Stomach smooth muscle (tissue), 2 donors: ENCODE measurements at regions not wholly inside any gene's neighbourhood (a gene's known extent, or its start where the extent isn't known, plus 50 kb on each side); places are given as distances from the start of the nearest gene placed in this dataset.

Experiments used
- H3K27ac ChIP-seq: one replicate; pipeline ENCODE4 v1.7.0; 2013; ENCODE audit warnings: mild to moderate bottlenecking, low read length, inconsistent platforms
- H3K27me3 ChIP-seq, 2 donors: one replicate each; pipeline ENCODE4 v1.7.0; 2013; ENCODE audit warnings: low read length in 2 of 2; ENCODE audit not compliant: insufficient read depth in 2 of 2, control insufficient read depth in 1 of 2
- H3K36me3 ChIP-seq, 2 donors: one replicate each; pipeline ENCODE4 v1.7.0; 2013; ENCODE audit warnings: low read length in 2 of 2; ENCODE audit not compliant: control insufficient read depth in 2 of 2, insufficient read depth in 2 of 2
- H3K4me1 ChIP-seq: one replicate; pipeline ENCODE4 v1.7.0; 2013; ENCODE audit warnings: low read length; ENCODE audit not compliant: control insufficient read depth, insufficient read depth
- H3K4me3 ChIP-seq, 2 donors: one replicate each; pipeline ENCODE4 v1.7.0; 2013; ENCODE audit warnings: low read length in 2 of 2
- H3K9ac ChIP-seq, 2 donors: one replicate each; pipeline ENCODE4 v1.7.0; 2013; ENCODE audit warnings: low read length in 2 of 2, mild to moderate bottlenecking in 1 of 2
- H3K9me3 ChIP-seq, 2 donors: one replicate each; pipeline ENCODE4 v1.7.0; 2013; ENCODE audit warnings: low read length in 2 of 2; ENCODE audit not compliant: control insufficient read depth in 2 of 2
- donor health status: healthy.
- donor health status: Pancreatic carcinoma.

GRCh38 chr5:114255260-114255659 is 106.6 kb upstream of the KCNN2 start:
- Histone ChIP-seq H3K27me3 (no peaks in the 10 kb centered on the region), H3K4me3 (no peak overlapping the region), H3K36me3 (no peaks in the 10 kb centered on the region), H3K4me1 (no peaks in the 10 kb centered on the region), H3K9me3 (no peaks in the 10 kb centered on the region), H3K27ac (no peak overlapping the region), H3K9ac (no peak overlapping the region)

GRCh38 chr5:114261989-114262388 is 99.9 kb upstream of the KCNN2 start:
- no peaks in the 10 kb centered on the region for H3K27me3 ChIP-seq
- H3K9me3 ChIP-seq = no peaks in the 10 kb centered on the region
- H3K4me1 ChIP-seq = no peaks in the 10 kb centered on the region
- H3K9ac ChIP-seq = no peak overlapping the region
- no peaks in the 10 kb centered on the region for H3K36me3 ChIP-seq
- H3K4me3 ChIP-seq = no peak overlapping the region
- no peak overlapping the region for H3K27ac ChIP-seq

DNA sequence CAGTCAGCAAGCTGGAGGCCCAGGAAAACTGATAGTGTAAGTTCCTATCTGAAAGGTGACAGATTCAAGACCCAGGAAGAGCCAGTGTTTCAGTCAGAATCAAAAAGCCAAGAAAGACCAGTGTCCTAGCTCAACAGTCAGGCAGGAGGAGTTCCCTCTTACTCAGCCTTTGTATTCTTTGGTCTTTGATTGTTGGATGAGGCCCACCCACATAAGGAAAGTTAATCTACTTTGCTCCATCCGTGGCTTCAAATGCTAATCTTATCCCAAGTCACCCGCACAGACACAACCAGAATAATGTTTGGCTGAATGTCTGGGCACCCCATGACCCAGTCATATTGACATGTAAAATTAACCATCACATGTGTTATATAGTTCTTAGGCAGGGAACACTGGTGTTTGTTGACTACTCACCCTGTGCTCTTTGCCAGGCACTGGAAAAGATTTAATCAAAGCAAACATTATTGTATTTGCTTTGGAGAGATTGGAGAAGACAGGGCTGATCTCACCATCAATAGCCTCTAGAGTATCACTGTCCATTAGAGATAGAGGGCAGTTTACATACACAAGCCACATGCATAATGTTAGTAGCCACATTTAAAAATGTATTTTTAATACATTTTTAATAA is 96.3 kb upstream of the KCNN2 start:
- no peak overlapping the region for H3K4me3 ChIP-seq
- no peak overlapping the region for H3K9ac ChIP-seq
- no peaks in the 10 kb centered on the region for H3K4me1 ChIP-seq
- no peaks in the 10 kb centered on the region for H3K36me3 ChIP-seq
- H3K9me3 ChIP-seq = no peaks in the 10 kb centered on the region
- H3K27ac ChIP-seq = no peak overlapping the region
- no peaks in the 10 kb centered on the region for H3K27me3 ChIP-seq

DNA sequence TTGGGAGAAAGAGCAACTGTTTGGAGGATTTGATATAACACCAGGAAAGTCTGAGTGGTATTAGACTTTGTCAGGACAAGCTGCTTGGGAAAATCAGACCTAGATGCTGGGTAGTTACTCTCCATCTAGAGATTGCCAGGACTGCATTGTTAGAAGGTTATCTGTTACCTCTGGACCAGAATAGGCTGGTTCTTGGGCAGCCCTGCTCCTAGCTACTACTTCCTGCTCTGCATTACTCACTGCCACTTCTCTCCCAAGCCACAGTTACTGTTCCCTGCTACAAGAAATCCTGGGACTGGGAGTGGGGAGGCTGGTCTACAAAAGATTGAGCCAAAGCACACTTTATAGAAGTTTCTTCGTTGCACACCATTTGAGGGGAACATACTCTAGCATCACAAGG is 95.5 kb upstream of the KCNN2 start:
- no peaks in the 10 kb centered on the region for H3K9me3 ChIP-seq
- no peak overlapping the region for H3K4me3 ChIP-seq
- H3K27ac ChIP-seq = no peak overlapping the region
- no peaks in the 10 kb centered on the region for H3K36me3 ChIP-seq
- no peak overlapping the region for H3K9ac ChIP-seq
- no peaks in the 10 kb centered on the region for H3K4me1 ChIP-seq
- no peaks in the 10 kb centered on the region for H3K27me3 ChIP-seq

GRCh38 chr5:114296191-114296590 is 65.7 kb upstream of the KCNN2 start:
- Histone ChIP-seq H3K4me1 (no peaks in the 10 kb centered on the region), H3K4me3 (no peak overlapping the region), H3K9me3 (no peaks in the 10 kb centered on the region), H3K27ac (no peak overlapping the region), H3K27me3 (no peaks in the 10 kb centered on the region), H3K9ac (no peak overlapping the region), H3K36me3 (no peaks in the 10 kb centered on the region)

DNA sequence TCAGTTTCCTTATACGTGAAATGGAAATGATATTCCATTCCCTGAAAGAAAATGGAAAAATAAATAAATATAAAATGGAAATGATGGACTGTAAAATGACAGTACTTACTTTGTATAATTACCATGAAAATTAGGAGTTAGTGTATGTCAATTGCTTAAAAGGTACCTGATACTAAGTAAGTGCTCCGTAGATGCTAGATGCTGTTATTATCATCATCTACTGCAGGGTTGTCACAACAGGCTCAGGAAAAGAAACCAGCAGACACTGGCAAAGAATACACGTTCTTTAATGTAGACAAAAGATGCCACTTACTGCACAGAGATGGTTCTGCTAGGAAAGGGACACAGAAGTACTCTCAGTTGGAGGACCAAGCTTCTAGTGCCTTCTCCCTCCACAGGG is 64.0 kb upstream of the KCNN2 start:
- H3K27ac ChIP-seq = no peak overlapping the region
- H3K27me3 ChIP-seq = no peaks in the 10 kb centered on the region
- no peaks in the 10 kb centered on the region for H3K4me1 ChIP-seq
- H3K4me3 ChIP-seq = no peak overlapping the region
- H3K36me3 ChIP-seq = no peaks in the 10 kb centered on the region
- H3K9ac ChIP-seq = no peak overlapping the region
- H3K9me3 ChIP-seq = no peaks in the 10 kb centered on the region

GRCh38 chr5:114305402-114306207 is 56.3 kb upstream of the KCNN2 start:
- Histone ChIP-seq H3K36me3 (no peaks in the 10 kb centered on the region), H3K27me3 (no peaks in the 10 kb centered on the region), H3K9ac (no peak overlapping the region), H3K27ac (no peak overlapping the region), H3K9me3 (no peaks in the 10 kb centered on the region), H3K4me1 (no peaks in the 10 kb centered on the region), H3K4me3 (no peak overlapping the region)

- Histone ChIP-seq H3K27me3 (no peaks in the 10 kb centered on the region), H3K27ac (no peak overlapping the region), H3K36me3 (no peaks in the 10 kb centered on the region), H3K4me3 (no peak overlapping the region), H3K9me3 (no peaks in the 10 kb centered on the region), H3K9ac (no peak overlapping the region), H3K4me1 (no peaks in the 10 kb centered on the region)
These were observed 53.9 kb upstream of the KCNN2 start for GRCh38 chr5:114308017-114308416.

DNA sequence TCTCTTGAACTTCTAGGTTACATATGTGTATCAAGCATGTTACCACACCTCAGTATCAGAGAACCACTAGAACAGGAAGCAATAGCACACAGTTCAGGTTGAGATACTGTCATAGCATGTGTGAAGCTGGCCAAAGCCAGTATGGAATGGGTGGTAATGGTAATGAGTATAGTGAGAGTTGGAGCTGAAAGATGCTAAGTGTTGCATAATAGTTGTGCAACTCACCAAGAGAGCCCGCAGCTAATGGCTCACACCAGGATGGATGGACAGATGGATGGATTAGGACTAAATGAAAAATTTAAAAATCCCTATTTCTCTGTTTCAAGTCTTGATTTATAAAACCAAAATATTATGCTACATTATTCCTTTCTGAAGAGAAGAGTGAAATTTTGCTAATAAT is 53.4 kb upstream of the KCNN2 start:
- H3K9ac ChIP-seq = no peak overlapping the region
- H3K27me3 ChIP-seq = no peaks in the 10 kb centered on the region
- no peaks in the 10 kb centered on the region for H3K36me3 ChIP-seq
- no peak overlapping the region for H3K27ac ChIP-seq
- no peaks in the 10 kb centered on the region for H3K9me3 ChIP-seq
- H3K4me1 ChIP-seq = no peaks in the 10 kb centered on the region
- no peak overlapping the region for H3K4me3 ChIP-seq

DNA sequence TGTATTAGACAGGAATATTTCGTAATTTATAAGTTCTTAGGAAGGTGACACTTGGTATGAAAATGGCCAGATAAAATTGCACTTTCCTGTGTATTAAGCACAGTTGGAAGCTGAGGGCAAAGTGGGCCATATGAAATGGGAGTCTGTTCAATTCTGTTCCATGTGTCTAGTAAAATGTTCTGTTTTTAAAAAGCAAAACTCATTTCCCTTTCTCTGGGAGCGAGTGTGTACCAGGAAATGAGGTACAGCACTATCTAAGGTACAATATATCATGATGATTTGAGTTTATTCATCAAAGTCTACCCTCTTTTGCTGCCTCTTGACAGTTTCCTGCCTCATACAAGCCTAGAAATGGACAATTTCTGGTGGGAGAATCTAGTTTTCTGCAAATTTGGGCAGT is 51.2 kb upstream of the KCNN2 start:
- no peak overlapping the region for H3K4me3 ChIP-seq

DNA sequence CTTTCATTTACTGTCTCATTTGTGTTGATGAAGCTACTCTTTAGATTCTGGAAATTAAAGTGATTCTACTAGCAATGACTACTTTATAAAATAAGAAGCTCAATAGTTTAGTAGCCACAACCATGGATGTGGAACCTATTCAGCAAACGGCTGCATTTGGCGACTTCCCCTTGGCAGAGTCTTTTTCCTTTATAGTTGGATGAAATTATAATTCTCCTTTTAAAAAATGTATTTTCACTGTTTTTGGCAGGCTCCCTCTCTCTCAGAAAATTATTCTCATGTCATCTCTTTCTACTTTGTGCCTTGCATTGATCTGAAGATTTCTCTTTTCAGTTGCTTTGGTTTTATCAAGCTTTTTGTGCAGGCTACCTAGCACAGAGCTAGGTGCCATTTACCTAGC is 50.6 kb upstream of the KCNN2 start:
- no peak overlapping the region for H3K27ac ChIP-seq
- no peaks in the 10 kb centered on the region for H3K4me1 ChIP-seq
- H3K36me3 ChIP-seq = no peaks in the 10 kb centered on the region
- H3K27me3 ChIP-seq = no peaks in the 10 kb centered on the region
- no peaks in the 10 kb centered on the region for H3K9me3 ChIP-seq
- no peak overlapping the region for H3K4me3 ChIP-seq
- H3K9ac ChIP-seq = no peak overlapping the region

More for the DNA sequence above, 51.2 kb upstream of the KCNN2 start:
- Histone ChIP-seq H3K9me3 (no peaks in the 10 kb centered on the region), H3K36me3 (no peaks in the 10 kb centered on the region), H3K4me1 (no peaks in the 10 kb centered on the region), H3K27ac (no peak overlapping the region), H3K9ac (no peak overlapping the region), H3K27me3 (no peaks in the 10 kb centered on the region)
